ENCODE measurements at regions not wholly inside any gene's neighbourhood (a gene's known extent, or its start where the extent isn't known, plus 50 kb on each side); places are given as distances from the start of the nearest gene placed in this dataset.

- no peak for DNase-seq
- no peaks in the 10 kb centered on the region for H3K9me3 ChIP-seq
- H3K27me3 ChIP-seq, result no peaks in the 10 kb centered on the region
- H3K36me3 ChIP-seq (ENCODE audit: low read depth, missing control alignments), result no peaks in the 10 kb centered on the region
- H3K4me1 ChIP-seq, result peaks cover 16% of the 10 kb centered on the region
- TF ChIP-seq POLR2A (IDR thresholded peaks at IDR 0.05) (no peak), CTCF (IDR thresholded peaks at IDR 0.05) (no peak)
- no peak overlapping the region for H3K27ac ChIP-seq
- H3K4me3 ChIP-seq, result no peak overlapping the region
- intact Hi-C loops (cut with DNase I; ENCODE audit: low total_unique reads), result no loop called here
Measured at GRCh38 chr2:74772046-74772445, 61.9 kb upstream of the HK2 start.

GRCh38 chr2:74777161-74777900, 56.6 kb upstream of the HK2 start:
- 52 to 59% methylated on average over 8 of the region's 8 CpGs for WGBS, 2 donors
- no peak for TF ChIP-seq CTCF (IDR thresholded peaks at IDR 0.05)
- TF ChIP-seq POLR2A (IDR thresholded peaks at IDR 0.05), result no peak
- intact Hi-C loops (cut with DNase I; ENCODE audit: low total_unique reads), result no loop called here
- Histone ChIP-seq H3K4me1 (peaks cover 3% of the 10 kb centered on the region), H3K4me3 (no peak overlapping the region), H3K9me3 (no peaks in the 10 kb centered on the region), H3K27me3 (no peaks in the 10 kb centered on the region), H3K36me3 (ENCODE audit: low read depth, missing control alignments) (no peaks in the 10 kb centered on the region), H3K27ac (no peak overlapping the region)
- DNase-seq, result no peak

- 28 to 31% methylated on average over 11 to 16 of the region's 16 CpGs for WGBS, 2 donors
- Histone ChIP-seq H3K27ac (no peak overlapping the region), H3K9me3 (no peaks in the 10 kb centered on the region), H3K36me3 (ENCODE audit: low read depth, missing control alignments) (no peaks in the 10 kb centered on the region), H3K27me3 (no peaks in the 10 kb centered on the region), H3K4me1 (no peaks in the 10 kb centered on the region), H3K4me3 (no peak overlapping the region)
- peak; percentile 79 for DNase-seq
- intact Hi-C loops (cut with DNase I; ENCODE audit: low total_unique reads), result no loop called here
- TF ChIP-seq CTCF (IDR thresholded peaks at IDR 0.05), result no peak
- no peak for TF ChIP-seq POLR2A (IDR thresholded peaks at IDR 0.05)
Measured at GRCh38 chr2:74778381-74779264, 55.3 kb upstream of the HK2 start.

GRCh38 chr2:74779265-74779558, 54.7 kb upstream of the HK2 start:
- Histone ChIP-seq H3K36me3 (ENCODE audit: low read depth, missing control alignments) (no peaks in the 10 kb centered on the region), H3K27me3 (no peaks in the 10 kb centered on the region), H3K4me3 (no peak overlapping the region), H3K9me3 (no peaks in the 10 kb centered on the region), H3K4me1 (no peaks in the 10 kb centered on the region), H3K27ac (no peak overlapping the region)
- TF ChIP-seq POLR2A (IDR thresholded peaks at IDR 0.05), result no peak
- no peak for TF ChIP-seq CTCF (IDR thresholded peaks at IDR 0.05)
- intact Hi-C loops (cut with DNase I; ENCODE audit: low total_unique reads), result no loop called here
- WGBS, 2 donors, result 80 to 85% methylated on average over 3 of the region's 3 CpGs
- no peak for DNase-seq
